HFF-Myc (cell line): ENCODE measurements at regions not wholly inside any gene's neighbourhood (a gene's known extent, or its start where the extent isn't known, plus 50 kb on each side); places are given as distances from the start of the nearest gene placed in this dataset.

Experiments
- DNase-seq: peaks from one replicate; pipeline ENCODE4 v3.0.0-alpha.2; 2011; ENCODE audit warnings: low read depth; ENCODE audit errors: extremely low read depth
- H3K4me3 ChIP-seq: replicated peaks from 2 replicates; pipeline ENCODE4 v1.5.1; 2011; ENCODE audit warnings: low read depth, mild to moderate bottlenecking, control low read depth, low read length
- TF ChIP-seq, protein P1 (sequence below): IDR thresholded peaks from 2 replicates; pipeline ENCODE4 v1.5.1; 2012; ENCODE audit warnings: mild to moderate bottlenecking, low read depth, low read length, control low read depth; ENCODE audit errors: missing control alignments

- DNase-seq = no peak
- TF ChIP-seq, protein P1, sequence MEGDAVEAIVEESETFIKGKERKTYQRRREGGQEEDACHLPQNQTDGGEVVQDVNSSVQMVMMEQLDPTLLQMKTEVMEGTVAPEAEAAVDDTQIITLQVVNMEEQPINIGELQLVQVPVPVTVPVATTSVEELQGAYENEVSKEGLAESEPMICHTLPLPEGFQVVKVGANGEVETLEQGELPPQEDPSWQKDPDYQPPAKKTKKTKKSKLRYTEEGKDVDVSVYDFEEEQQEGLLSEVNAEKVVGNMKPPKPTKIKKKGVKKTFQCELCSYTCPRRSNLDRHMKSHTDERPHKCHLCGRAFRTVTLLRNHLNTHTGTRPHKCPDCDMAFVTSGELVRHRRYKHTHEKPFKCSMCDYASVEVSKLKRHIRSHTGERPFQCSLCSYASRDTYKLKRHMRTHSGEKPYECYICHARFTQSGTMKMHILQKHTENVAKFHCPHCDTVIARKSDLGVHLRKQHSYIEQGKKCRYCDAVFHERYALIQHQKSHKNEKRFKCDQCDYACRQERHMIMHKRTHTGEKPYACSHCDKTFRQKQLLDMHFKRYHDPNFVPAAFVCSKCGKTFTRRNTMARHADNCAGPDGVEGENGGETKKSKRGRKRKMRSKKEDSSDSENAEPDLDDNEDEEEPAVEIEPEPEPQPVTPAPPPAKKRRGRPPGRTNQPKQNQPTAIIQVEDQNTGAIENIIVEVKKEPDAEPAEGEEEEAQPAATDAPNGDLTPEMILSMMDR = no peak
- no peak overlapping the region for H3K4me3 ChIP-seq
These were observed 133.4 kb downstream of the HAO1 start for GRCh38 chr20:7806831-7807230.

DNA sequence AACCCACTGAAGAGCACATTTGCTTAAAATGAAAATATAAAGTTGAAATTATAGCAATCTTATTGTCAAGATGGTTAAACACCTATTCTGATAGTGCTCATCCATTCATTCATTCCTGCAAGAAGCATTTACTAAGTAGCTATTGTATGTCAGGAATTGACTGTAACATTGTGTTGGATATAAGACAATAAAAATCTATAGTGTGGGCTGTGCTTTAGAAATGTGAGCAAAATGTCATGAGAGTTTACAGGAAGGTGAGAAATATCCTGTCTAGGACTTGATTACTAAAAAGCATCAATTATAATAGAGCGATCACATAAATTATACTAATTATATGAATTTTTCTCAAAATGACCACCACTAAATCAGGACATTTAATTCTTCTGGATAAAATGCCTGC is 123.0 kb downstream of the HAO1 start:
- no peak for DNase-seq
- TF ChIP-seq, protein P1 = no peak
- no peak overlapping the region for H3K4me3 ChIP-seq

- no peak overlapping the region for H3K4me3 ChIP-seq
- DNase-seq = no peak
- TF ChIP-seq, protein P1 = no peak
These were observed 121.8 kb downstream of the HAO1 start for GRCh38 chr20:7818477-7818876.

GRCh38 chr20:7820897-7821296 is 119.4 kb downstream of the HAO1 start:
- no peak overlapping the region for H3K4me3 ChIP-seq
- TF ChIP-seq, protein P1 = no peak
- DNase-seq = no peak

DNA sequence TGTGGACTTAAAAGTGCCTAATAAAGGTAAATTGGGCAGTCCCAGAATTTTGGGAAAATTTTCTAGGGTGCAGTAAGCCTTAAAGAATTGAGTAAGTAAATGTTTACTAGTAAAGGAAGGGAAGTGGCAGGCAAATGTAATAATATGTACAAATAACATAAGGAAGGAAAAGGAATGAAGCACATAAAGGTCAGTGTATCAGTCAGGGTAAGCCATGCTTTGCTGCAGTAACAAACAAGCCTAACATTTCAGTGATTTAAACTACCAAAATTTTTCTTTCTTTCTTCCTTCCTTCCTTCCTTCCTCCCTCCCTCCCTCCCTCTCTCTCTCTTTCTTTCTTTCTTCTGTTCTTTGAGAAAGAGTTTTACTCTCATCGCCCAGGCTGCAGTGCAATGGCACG is 117.5 kb downstream of the HAO1 start:
- no peak overlapping the region for H3K4me3 ChIP-seq
- TF ChIP-seq, protein P1 = no peak
- no peak for DNase-seq

- TF ChIP-seq, protein P1 = no peak
- H3K4me3 ChIP-seq = no peak overlapping the region
- no peak for DNase-seq
These were observed 111.8 kb downstream of the HAO1 start for GRCh38 chr20:7828437-7828836.

DNA sequence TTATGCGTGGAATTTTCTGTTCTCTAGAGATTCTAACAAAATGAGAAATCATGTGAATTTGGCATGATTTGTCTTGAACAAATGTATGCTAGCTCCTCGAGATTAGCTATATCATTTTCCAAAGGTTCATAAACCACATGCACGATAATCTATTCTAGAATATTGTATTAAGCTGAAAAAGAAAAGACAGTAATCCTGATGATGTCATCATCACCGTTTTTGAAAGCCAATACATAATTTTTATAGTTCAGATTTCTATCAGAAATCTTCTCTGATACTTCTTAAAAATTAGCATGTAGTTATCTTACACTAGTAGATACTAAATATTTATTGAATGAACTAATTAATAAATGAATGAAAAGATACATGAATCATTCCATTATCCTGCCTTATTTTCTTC is 111.2 kb downstream of the HAO1 start:
- no peak for DNase-seq

More for the DNA sequence above, 111.2 kb downstream of the HAO1 start:
- H3K4me3 ChIP-seq = no peak overlapping the region
- TF ChIP-seq, protein P1 = no peak
